Peyer's patch (tissue), 4 donors: ENCODE measurements at regions not wholly inside any gene's neighbourhood (a gene's known extent, or its start where the extent isn't known, plus 50 kb on each side); places are given as distances from the start of the nearest gene placed in this dataset.

Source experiments
- DNase-seq, 3 donors: peaks; one replicate each; pipeline ENCODE4 v3.0.0-alpha.2; 2017 to 2019
- H3K27ac ChIP-seq, 4 donors: fragments of 200-600 bp; sonication (generic); one replicate each; pipeline ENCODE4 v1.5.1; 2016 to 2019
- H3K27me3 ChIP-seq, 2 donors: fragments of 200-600 bp; sonication (generic); one replicate each; pipeline ENCODE4 v1.5.1; 2019
- H3K36me3 ChIP-seq, 3 donors: fragments of 200-600 bp; sonication (generic); one replicate each; pipeline ENCODE4 v1.5.1; 2016 to 2019
- H3K4me1 ChIP-seq, 4 donors: fragments of 200-600 bp; sonication (generic); one replicate each; pipeline ENCODE4 v1.5.1; 2016 to 2019
- H3K4me3 ChIP-seq, 4 donors: fragments of 200-600 bp; sonication (generic); 1 replicate in 3 of 4; 2 replicates in 1 of 4; pipeline ENCODE4 v1.5.1; 2016 to 2019; ENCODE audit warnings: mild to moderate bottlenecking in 1 of 4
- H3K9me3 ChIP-seq, 4 donors: fragments of 200-600 bp; sonication (generic); one replicate each; pipeline ENCODE4 v1.5.1; 2016 to 2019; ENCODE audit warnings: mild to moderate bottlenecking in 1 of 4
- POLR2A ChIP-seq, 2 donors: fragments of 450-650 bp; IDR thresholded peaks; one replicate each; pipeline ENCODE4 v1.5.1; 2017; ENCODE audit warnings: antibody characterized with exemption in 2 of 2, mild to moderate bottlenecking in 2 of 2, moderate library complexity in 2 of 2
- TF ChIP-seq, protein P1 (sequence below), 6 experiments: fragments of 450-650 bp in 4 of 6; fragments of 200-600 bp in 2 of 6; sonication (generic) in 1 of 6; IDR thresholded peaks; one replicate each; pipeline ENCODE4 v1.5.1; 2017 to 2019; ENCODE audit warnings: antibody characterized with exemption in 6 of 6, mild to moderate bottlenecking in 3 of 6, moderate library complexity in 1 of 6

DNA sequence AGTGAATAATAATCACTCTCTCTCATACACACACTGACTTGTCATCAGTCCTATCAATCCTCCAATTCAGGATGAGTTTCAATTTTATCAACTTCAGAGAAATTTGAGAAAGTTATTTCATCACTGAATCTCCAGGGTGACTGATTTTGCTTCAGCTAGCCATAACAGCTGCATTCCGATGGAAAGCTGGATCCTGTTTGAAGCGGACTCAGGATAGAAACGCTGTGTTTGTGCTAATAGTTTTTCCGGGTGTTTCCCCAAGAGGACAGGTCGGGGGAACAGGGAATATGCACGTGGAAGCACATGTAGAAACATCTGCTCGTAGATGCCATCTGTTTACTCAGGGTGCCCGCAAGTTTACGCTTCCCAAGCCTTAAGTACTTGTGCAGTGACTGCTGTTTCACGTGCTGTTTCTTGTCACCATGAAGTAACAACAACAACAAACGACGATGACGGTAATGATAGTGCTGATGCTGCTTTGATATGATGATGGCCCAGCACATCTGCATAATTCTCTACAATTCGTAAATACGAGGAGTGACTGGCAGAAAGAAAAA lies 263.7 kb upstream of the DAPK1 start:
- Histone ChIP-seq H3K4me3 (no peak overlapping the region), H3K27me3 (no peaks in the 10 kb centered on the region), H3K4me1 (no peaks in the 10 kb centered on the region), H3K9me3 (no peaks in the 10 kb centered on the region), H3K27ac (no peak overlapping the region), H3K36me3 (no peaks in the 10 kb centered on the region)
- TF ChIP-seq POLR2A (IDR thresholded peaks at IDR 0.05): no peak
- TF ChIP-seq, protein P1, sequence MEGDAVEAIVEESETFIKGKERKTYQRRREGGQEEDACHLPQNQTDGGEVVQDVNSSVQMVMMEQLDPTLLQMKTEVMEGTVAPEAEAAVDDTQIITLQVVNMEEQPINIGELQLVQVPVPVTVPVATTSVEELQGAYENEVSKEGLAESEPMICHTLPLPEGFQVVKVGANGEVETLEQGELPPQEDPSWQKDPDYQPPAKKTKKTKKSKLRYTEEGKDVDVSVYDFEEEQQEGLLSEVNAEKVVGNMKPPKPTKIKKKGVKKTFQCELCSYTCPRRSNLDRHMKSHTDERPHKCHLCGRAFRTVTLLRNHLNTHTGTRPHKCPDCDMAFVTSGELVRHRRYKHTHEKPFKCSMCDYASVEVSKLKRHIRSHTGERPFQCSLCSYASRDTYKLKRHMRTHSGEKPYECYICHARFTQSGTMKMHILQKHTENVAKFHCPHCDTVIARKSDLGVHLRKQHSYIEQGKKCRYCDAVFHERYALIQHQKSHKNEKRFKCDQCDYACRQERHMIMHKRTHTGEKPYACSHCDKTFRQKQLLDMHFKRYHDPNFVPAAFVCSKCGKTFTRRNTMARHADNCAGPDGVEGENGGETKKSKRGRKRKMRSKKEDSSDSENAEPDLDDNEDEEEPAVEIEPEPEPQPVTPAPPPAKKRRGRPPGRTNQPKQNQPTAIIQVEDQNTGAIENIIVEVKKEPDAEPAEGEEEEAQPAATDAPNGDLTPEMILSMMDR (IDR thresholded peaks at IDR 0.05): no peak
- DNase-seq: no peak

DNA sequence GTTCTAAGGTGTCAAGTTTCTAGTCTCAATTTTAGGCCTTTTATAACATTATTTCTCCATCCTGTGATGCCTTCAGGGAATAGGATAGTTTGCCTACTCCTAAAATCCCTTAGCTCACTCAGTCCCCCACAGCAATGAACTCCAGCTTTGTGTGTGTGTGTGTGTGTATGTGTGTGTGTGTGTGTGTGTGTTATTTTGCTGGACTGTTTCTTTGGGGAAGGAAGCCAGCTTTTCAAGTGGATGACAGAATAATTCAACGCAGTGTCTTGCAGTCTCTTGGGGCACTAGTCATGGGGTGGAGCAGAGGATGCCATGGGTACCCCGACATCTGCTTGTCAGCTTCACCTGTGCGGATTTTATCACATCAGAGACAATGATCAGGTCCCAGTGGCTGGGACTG lies 262.8 kb upstream of the DAPK1 start:
- no peaks in the 10 kb centered on the region for H3K4me1 ChIP-seq
- no peaks in the 10 kb centered on the region for H3K27me3 ChIP-seq
- DNase-seq: no peak
- TF ChIP-seq, protein P1 (IDR thresholded peaks at IDR 0.05): no peak
- TF ChIP-seq POLR2A (IDR thresholded peaks at IDR 0.05): no peak
- no peaks in the 10 kb centered on the region for H3K36me3 ChIP-seq
- H3K4me3 ChIP-seq: no peak overlapping the region
- no peak overlapping the region for H3K27ac ChIP-seq
- H3K9me3 ChIP-seq: no peaks in the 10 kb centered on the region

DNA sequence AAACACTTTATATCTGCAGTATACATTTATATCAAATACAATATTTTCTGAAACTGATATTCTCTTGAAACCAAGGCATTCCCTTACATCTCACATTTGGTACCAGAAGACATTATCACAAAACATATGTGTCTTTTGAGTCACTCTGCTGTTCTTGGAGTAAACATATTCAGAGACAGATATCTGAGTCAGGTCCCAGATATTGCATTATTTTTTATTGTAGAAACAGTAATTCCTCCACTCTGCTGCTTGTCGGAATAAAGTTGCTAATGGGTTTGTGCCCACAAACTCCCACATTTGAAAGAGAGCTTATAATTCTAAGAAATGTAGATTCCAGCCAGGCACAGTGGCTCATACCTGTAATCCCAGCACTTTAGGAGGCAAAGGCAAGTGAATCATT lies 261.1 kb upstream of the DAPK1 start:
- Histone ChIP-seq H3K4me1 (no peaks in the 10 kb centered on the region), H3K27ac (no peak overlapping the region), H3K9me3 (no peaks in the 10 kb centered on the region), H3K27me3 (no peaks in the 10 kb centered on the region), H3K4me3 (no peak overlapping the region), H3K36me3 (no peaks in the 10 kb centered on the region)
- no peak for TF ChIP-seq POLR2A (IDR thresholded peaks at IDR 0.05)
- TF ChIP-seq, protein P1 (IDR thresholded peaks at IDR 0.05): no peak
- DNase-seq: no peak

DNA sequence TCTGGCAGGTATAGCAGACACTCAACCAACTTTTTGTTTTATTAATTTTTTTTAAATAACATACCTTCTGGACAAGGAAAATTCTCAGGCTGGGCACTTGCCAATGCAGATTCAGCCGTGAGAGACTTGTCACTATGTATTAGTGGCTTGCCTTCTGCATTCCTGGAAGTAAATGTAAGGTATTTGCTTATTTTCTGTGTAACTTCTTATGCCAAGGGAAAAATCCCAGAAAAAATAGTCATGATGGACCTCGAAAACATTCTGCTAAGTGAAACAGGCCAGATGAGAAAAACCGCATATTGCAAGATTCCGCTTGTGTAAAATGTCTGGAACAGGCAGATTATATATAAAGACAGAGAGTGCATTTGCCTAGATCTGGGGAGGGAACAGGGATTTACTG lies 260.3 kb upstream of the DAPK1 start:
- TF ChIP-seq, protein P1 (IDR thresholded peaks at IDR 0.05): no peak
- TF ChIP-seq POLR2A (IDR thresholded peaks at IDR 0.05): no peak
- no peak overlapping the region for H3K27ac ChIP-seq
- no peak for DNase-seq
- no peaks in the 10 kb centered on the region for H3K36me3 ChIP-seq
- no peaks in the 10 kb centered on the region for H3K9me3 ChIP-seq
- H3K27me3 ChIP-seq: no peaks in the 10 kb centered on the region
- no peaks in the 10 kb centered on the region for H3K4me1 ChIP-seq
- no peak overlapping the region for H3K4me3 ChIP-seq

DNA sequence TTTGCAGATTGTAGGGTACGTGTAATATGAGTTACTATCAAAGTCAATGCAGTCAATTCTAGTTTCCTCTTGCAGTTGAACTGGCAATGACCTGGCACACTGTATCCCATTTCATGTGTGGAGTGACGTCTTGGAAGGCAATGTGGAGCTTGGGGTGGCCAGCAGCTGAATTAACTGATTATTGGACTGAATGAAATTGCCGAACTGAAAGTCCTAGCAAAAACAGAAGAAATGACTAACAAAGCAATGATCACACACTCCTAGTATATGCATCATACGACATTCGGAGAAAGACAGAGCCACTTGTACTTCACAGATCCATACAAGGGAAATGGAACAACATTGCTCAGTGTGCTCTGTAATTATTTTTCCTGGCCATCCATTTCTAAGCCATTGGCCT lies 259.1 kb upstream of the DAPK1 start:
- Histone ChIP-seq H3K27ac (no peak overlapping the region), H3K36me3 (no peaks in the 10 kb centered on the region), H3K9me3 (no peaks in the 10 kb centered on the region), H3K27me3 (no peaks in the 10 kb centered on the region), H3K4me3 (no peak overlapping the region), H3K4me1 (no peaks in the 10 kb centered on the region)
- no peak for DNase-seq
- TF ChIP-seq, protein P1 (IDR thresholded peaks at IDR 0.05): no peak

DNA sequence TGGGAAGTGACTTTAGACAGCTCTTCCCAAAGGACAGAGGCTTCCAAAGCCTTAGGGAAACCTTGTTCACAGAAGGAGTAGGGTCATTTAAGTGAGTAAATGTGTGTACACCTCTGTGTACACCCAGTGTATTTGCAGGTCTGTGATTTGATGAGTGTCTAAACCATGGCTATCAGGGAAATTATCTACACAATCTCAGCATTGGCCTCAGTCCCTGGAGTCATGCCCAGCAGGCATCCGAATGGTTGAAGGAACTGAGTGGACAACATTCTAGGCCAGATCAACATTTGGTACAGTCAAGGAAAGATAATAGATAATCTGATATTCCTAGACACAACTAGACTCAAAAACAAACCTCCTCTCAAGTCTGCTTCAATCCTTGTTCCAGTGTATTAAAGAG lies 258.4 kb upstream of the DAPK1 start:
- Histone ChIP-seq H3K27me3 (no peaks in the 10 kb centered on the region), H3K4me3 (no peak overlapping the region), H3K4me1 (no peaks in the 10 kb centered on the region), H3K36me3 (no peaks in the 10 kb centered on the region), H3K9me3 (no peaks in the 10 kb centered on the region), H3K27ac (no peak overlapping the region)
- DNase-seq: no peak
- no peak for TF ChIP-seq POLR2A (IDR thresholded peaks at IDR 0.05)
- TF ChIP-seq, protein P1 (IDR thresholded peaks at IDR 0.05): no peak
